ENCODE measurements at regions not wholly inside any gene's neighbourhood (a gene's known extent, or its start where the extent isn't known, plus 50 kb on each side); places are given as distances from the start of the nearest gene placed in this dataset.

DNA sequence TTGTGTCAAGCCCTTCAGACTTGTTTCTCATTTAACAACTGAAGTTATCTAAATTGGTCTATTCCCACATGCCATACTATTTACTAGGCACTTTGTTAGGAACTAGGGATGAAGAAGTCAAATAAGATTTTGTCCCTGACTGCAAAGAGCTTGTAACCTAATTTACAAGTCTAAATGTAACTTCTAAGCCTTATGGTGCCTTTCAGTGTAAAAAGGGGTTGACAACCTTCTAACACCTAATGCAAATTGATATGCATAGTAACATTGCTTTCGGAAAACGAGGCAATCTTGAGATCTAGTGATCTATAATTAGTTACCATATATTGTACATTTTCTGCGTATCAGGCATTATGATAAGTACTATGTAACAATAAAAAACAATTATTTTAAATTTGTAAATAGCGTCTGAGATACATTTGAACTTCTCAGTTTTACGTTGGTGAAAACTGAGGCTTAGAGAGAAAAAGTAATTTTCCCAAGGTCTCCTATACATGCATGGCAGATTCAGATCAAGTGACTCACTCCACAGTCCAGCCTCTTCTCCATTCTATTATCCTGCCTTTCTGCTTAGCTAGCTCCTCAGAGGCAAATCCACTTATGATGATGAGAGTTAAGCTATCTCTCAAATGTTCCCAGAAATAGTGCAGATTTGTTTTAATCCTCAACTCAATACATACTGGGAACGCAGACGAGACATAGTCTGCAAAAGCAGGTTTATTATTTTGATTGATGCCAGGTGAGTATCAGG is 764.9 kb upstream of the SLITRK5 start:
- TF ChIP-seq CTCF (IDR thresholded peaks at IDR 0.05; ENCODE audit: low read depth, low read length), result no peak
- TF ChIP-seq, protein P1, sequence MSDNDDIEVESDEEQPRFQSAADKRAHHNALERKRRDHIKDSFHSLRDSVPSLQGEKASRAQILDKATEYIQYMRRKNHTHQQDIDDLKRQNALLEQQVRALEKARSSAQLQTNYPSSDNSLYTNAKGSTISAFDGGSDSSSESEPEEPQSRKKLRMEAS (IDR thresholded peaks at IDR 0.05; ENCODE audit: low read depth, low read length), result no peak
